Pancreas (tissue), 10 donors: ENCODE measurements at regions not wholly inside any gene's neighbourhood (a gene's known extent, or its start where the extent isn't known, plus 50 kb on each side); places are given as distances from the start of the nearest gene placed in this dataset.
A peak's percentile ranks its signal among the peaks of the same experiment; 100 is the strongest.

Experiments used
- ATAC-seq, 4 donors: fragments of 200-7000 bp; cut with Tn5 transposase; one replicate each; pipeline versions ENCODE4 v1.8.0 to v1.9.1; 2020; ENCODE audit warnings: mild to moderate bottlenecking in 4 of 4, moderate library complexity in 4 of 4
- DNase-seq, 6 donors: peaks; one replicate each; pipeline ENCODE4 v3.0.0-alpha.2; 2020
- FAIRE-seq: peaks from 2 replicates; lab custom pipeline; 2012; peaks lifted over from hg19 to GRCh38; lab: Jason Lieb, UNC
- H3K27ac ChIP-seq, 4 donors: fragments of 200-600 bp; sonication (generic); 1 replicate in 3 of 4; 2 replicates in 1 of 4; pipeline versions ENCODE4 v1.5.0 to v1.8.0; 2020
- H3K27me3 ChIP-seq, 4 donors: fragments of 200-600 bp; one replicate each; pipeline ENCODE4 v1.8.0; 2021
- H3K36me3 ChIP-seq, 3 donors: fragments of 200-600 bp; sonication (generic) in 1 of 3; one replicate each; pipeline versions ENCODE4 v1.5.0 to v1.8.0; 2020 to 2021
- H3K4me1 ChIP-seq, 3 donors: fragments of 200-600 bp; one replicate each; pipeline ENCODE4 v1.8.0; 2021
- H3K4me3 ChIP-seq, 4 donors: fragments of 200-600 bp; sonication (generic) in 2 of 4; one replicate each; pipeline versions ENCODE4 v1.5.0 to v1.8.0; 2020 to 2021
- H3K9me3 ChIP-seq, 4 donors: fragments of 200-600 bp; one replicate each; pipeline ENCODE4 v1.8.0; 2021
- WGBS, 2 donors: extraction: QIAGEN DNeasy Blood & Tissue Kit; methylation state at CpG; one replicate each; pipeline ENCODE4 v1.1.7; 2013; 5-methylcytosine and 5-hydroxymethylcytosine counted together
- intact Hi-C, 3 donors: fragments of 100-400 bp; cut with DNase I; formaldehyde crosslinking; loops; one replicate each; pipeline versions ENCODE4 v1.11.1 to v1.14.2; 2022
- TF ChIP-seq, protein P1 (sequence below), 4 donors: fragments of 200-600 bp; sonication (generic) in 3 of 4; IDR thresholded peaks; one replicate each; pipeline versions ENCODE4 v1.5.0 to v1.8.0; 2021; ENCODE audit warnings: antibody characterized with exemption in 4 of 4
- donor health status: healthy with polysubstance abuse.
- donor health status: DM: no; HTN: no; CAD: no; lungs with moderate emphysema.
- donor health status: DM: no; HTN: no; CAD: no.
- donor health status: control.
- donor health status: control.
- donor health status: Bipolar disorder and iron deficiency.
- donor health status: DM: yes; HTN: yes; CAD: no.
- donor health status: DM: no; HTN: no; CAD: no.
- donor health status: DM: no; HTN: no; CAD: no.
- donor health status: DM: yes; HTN: yes; CAD: no.

GRCh38 chr2:49772299-49772970 is 618.1 kb upstream of the FSHR start:
- Histone ChIP-seq H3K36me3 (no peaks in the 10 kb centered on the region), H3K9me3 (no peaks in the 10 kb centered on the region), H3K27ac (no peak overlapping the region), H3K4me3 (no peak overlapping the region), H3K27me3 (no peaks in the 10 kb centered on the region), H3K4me1 (no peaks in the 10 kb centered on the region)
- ATAC-seq (no peak), FAIRE-seq (no peak), DNase-seq (peak in 1 of 6 donors; percentile 41)
- TF ChIP-seq, protein P1, sequence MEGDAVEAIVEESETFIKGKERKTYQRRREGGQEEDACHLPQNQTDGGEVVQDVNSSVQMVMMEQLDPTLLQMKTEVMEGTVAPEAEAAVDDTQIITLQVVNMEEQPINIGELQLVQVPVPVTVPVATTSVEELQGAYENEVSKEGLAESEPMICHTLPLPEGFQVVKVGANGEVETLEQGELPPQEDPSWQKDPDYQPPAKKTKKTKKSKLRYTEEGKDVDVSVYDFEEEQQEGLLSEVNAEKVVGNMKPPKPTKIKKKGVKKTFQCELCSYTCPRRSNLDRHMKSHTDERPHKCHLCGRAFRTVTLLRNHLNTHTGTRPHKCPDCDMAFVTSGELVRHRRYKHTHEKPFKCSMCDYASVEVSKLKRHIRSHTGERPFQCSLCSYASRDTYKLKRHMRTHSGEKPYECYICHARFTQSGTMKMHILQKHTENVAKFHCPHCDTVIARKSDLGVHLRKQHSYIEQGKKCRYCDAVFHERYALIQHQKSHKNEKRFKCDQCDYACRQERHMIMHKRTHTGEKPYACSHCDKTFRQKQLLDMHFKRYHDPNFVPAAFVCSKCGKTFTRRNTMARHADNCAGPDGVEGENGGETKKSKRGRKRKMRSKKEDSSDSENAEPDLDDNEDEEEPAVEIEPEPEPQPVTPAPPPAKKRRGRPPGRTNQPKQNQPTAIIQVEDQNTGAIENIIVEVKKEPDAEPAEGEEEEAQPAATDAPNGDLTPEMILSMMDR (IDR thresholded peaks at IDR 0.05) = no peak
- intact Hi-C loops = loop anchor here in 1 of 3 donors (10.0 kb wide), 1 partner anchor 372 kb away; no protein-coding TSS in a partner anchor
- WGBS, 2 donors = 81 to 94% methylated on average over 10 of the region's 10 CpGs

GRCh38 chr2:49770919-49771318 is 616.6 kb upstream of the FSHR start:
- Histone ChIP-seq H3K27me3 (no peaks in the 10 kb centered on the region), H3K4me1 (no peaks in the 10 kb centered on the region), H3K9me3 (no peaks in the 10 kb centered on the region), H3K27ac (no peak overlapping the region), H3K36me3 (no peaks in the 10 kb centered on the region), H3K4me3 (no peak overlapping the region)
- DNase-seq (peak; percentile 25 to 75 (median 62)), ATAC-seq (peak; percentile 78 to 95 (median 94)), FAIRE-seq (no peak)
- 37 to 51% methylated on average over 4 of the region's 4 CpGs for WGBS, 2 donors
- TF ChIP-seq, protein P1 (IDR thresholded peaks at IDR 0.05) = peak in 3 of 4 donors; percentile 14 to 39 (median 33)
- intact Hi-C loops = loop anchor here in 1 of 3 donors (10.0 kb wide), 1 partner anchor 374 kb away; no protein-coding TSS in a partner anchor

DNA sequence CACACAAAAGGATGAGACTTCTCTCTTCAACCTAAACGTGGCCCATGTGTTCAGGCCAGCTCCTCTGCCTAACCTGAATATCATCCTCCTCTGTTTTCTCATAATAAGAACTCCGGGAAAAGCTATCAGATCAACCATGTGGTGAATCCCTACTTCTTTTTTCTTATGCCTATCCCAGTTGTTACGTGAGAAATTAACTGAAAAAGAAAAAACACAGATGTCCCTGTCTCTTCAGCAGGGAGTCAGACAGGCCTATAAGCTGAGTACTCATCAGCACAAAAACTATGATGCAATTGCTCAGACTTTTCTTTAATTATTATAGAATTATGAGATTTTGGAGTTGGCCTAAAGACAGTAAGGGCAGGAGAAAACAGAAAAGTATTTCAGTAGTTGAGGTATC is 613.0 kb upstream of the FSHR start:
- Histone ChIP-seq H3K27ac (no peak overlapping the region), H3K27me3 (no peaks in the 10 kb centered on the region), H3K9me3 (no peaks in the 10 kb centered on the region), H3K36me3 (no peaks in the 10 kb centered on the region), H3K4me1 (no peaks in the 10 kb centered on the region), H3K4me3 (no peak overlapping the region)
- FAIRE-seq (no peak), DNase-seq (no peak), ATAC-seq (no peak)
- intact Hi-C loops = no loop called here
- 59 to 68% methylated on average over 3 of the region's 3 CpGs for WGBS, 2 donors
- TF ChIP-seq, protein P1 (IDR thresholded peaks at IDR 0.05) = no peak

GRCh38 chr2:49755777-49756176 is 601.5 kb upstream of the FSHR start:
- no peak for FAIRE-seq
- H3K27ac ChIP-seq = no peak overlapping the region
- TF ChIP-seq, protein P1 (IDR thresholded peaks at IDR 0.05) = no peak
- no peak for ATAC-seq
- H3K27me3 ChIP-seq = peaks cover 0 to 5% (median 0%) of the 10 kb centered on the region in 4 donors
- H3K36me3 ChIP-seq = no peaks in the 10 kb centered on the region
- H3K9me3 ChIP-seq = no peaks in the 10 kb centered on the region
- DNase-seq = no peak
- intact Hi-C loops = no loop called here
- H3K4me3 ChIP-seq = no peak overlapping the region
- 87 to 92% methylated on average over 3 of the region's 3 CpGs for WGBS, 2 donors
- no peaks in the 10 kb centered on the region for H3K4me1 ChIP-seq

- TF ChIP-seq, protein P1 (IDR thresholded peaks at IDR 0.05) = no peak
- H3K27me3 ChIP-seq = peaks cover 0 to 5% (median 0%) of the 10 kb centered on the region in 4 donors
- H3K36me3 ChIP-seq = no peaks in the 10 kb centered on the region
- intact Hi-C loops = no loop called here
- no peak overlapping the region for H3K27ac ChIP-seq
- no peak for DNase-seq
- no peak overlapping the region for H3K4me3 ChIP-seq
- H3K4me1 ChIP-seq = no peaks in the 10 kb centered on the region
- H3K9me3 ChIP-seq = no peaks in the 10 kb centered on the region
- no peak for ATAC-seq
- WGBS, 2 donors = 67 to 89% methylated on average over 3 of the region's 3 CpGs
- FAIRE-seq = no peak
These were observed 600.1 kb upstream of the FSHR start for GRCh38 chr2:49754381-49754780.
